ENCODE measurements at regions not wholly inside any gene's neighbourhood (a gene's known extent, or its start where the extent isn't known, plus 50 kb on each side); places are given as distances from the start of the nearest gene placed in this dataset.

DNA sequence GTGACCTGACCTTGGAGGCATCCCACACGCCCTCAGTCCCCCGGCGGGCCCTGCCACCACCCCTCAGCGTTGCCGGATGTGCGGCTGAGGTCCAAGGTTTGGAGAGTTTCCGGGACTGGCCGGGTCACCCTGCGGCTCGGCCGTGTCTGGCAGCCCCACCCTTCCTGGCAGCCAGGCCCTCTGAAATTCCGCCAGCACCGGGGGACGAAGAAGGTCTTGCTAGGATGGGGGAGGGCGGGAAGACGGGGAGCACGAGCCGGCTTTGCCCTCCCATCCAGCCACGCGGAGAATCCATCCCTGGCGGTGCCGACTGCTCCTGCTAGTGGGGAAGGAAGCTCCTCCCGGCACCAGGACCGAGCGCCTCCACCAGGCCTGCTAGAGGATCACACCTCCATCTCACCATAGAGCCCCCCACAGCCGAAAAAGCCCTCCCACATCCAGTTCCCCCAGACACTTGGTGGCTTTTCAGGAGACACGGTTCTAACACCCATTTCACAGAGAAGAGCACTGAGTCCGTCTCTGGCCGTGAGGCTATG is 81.5 kb downstream of the CPN2 start:
- no peak for TF ChIP-seq CTCF (conservative IDR thresholded peaks at IDR 0.05; ENCODE audit: low read length)
- TF ChIP-seq EZH2phosphoT487 (IDR thresholded peaks at IDR 0.05; ENCODE audit: borderline replicate concordance, low read depth, low read length): no peak
